ENCODE measurements at regions not wholly inside any gene's neighbourhood (a gene's known extent, or its start where the extent isn't known, plus 50 kb on each side); places are given as distances from the start of the nearest gene placed in this dataset.

DNA sequence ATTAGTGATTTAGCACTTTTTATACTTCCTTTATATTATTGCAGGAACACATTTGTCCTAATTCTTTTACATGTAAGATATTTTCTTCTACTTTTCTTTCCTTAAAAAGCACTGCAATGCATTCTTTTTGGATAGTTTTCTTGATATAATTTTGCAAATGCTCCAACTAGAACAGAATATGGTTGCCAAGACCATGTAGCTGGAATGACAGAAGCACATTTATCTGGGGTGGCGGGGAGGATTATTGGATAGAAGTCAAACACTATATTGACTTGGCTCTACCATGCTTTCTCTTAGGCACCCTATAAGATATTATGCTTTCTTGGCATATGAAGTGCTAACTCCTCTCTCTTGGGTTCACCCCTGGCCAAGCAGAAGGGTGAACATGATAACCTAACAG, 983.5 kb downstream of the FAT4 start:
- Mint-ChIP-seq H3K9me3 (ENCODE audit: unreplicated experiment) (peaks cover 9% of the 10 kb centered on the region), H3K4me3 (ENCODE audit: unreplicated experiment) (no peak overlapping the region), H3K27ac (ENCODE audit: unreplicated experiment) (no peak overlapping the region), H3K4me1 (ENCODE audit: low read depth, unreplicated experiment) (no peaks in the 10 kb centered on the region), H3K27me3 (ENCODE audit: low read depth, unreplicated experiment) (no peaks in the 10 kb centered on the region), H3K36me3 (ENCODE audit: low read depth, unreplicated experiment) (no peaks in the 10 kb centered on the region)
- no peak overlapping the region for H3K9ac ChIP-seq (ENCODE audit: low read length)
- H2AFZ ChIP-seq (ENCODE audit: low read depth, low read length), result no peak overlapping the region
- no peak overlapping the region for H3K4me3 ChIP-seq (ENCODE audit: insufficient read depth, low read depth, low read length)
- H3K27me3 ChIP-seq (ENCODE audit: insufficient read depth, low read length), result no peaks in the 10 kb centered on the region
- H3K4me1 ChIP-seq (ENCODE audit: insufficient read depth, low read length), result no peaks in the 10 kb centered on the region
- TF ChIP-seq, protein P1, sequence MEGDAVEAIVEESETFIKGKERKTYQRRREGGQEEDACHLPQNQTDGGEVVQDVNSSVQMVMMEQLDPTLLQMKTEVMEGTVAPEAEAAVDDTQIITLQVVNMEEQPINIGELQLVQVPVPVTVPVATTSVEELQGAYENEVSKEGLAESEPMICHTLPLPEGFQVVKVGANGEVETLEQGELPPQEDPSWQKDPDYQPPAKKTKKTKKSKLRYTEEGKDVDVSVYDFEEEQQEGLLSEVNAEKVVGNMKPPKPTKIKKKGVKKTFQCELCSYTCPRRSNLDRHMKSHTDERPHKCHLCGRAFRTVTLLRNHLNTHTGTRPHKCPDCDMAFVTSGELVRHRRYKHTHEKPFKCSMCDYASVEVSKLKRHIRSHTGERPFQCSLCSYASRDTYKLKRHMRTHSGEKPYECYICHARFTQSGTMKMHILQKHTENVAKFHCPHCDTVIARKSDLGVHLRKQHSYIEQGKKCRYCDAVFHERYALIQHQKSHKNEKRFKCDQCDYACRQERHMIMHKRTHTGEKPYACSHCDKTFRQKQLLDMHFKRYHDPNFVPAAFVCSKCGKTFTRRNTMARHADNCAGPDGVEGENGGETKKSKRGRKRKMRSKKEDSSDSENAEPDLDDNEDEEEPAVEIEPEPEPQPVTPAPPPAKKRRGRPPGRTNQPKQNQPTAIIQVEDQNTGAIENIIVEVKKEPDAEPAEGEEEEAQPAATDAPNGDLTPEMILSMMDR (IDR thresholded peaks at IDR 0.05; ENCODE audit: insufficient read depth, low read depth, low read length), result no peak
- no peak for TF ChIP-seq EZH2 (IDR thresholded peaks at IDR 0.05; ENCODE audit: insufficient read depth, low read length)
- FAIRE-seq (no peak), DNase-seq (ENCODE audit: low read depth) (no peak)
- no peaks in the 10 kb centered on the region for H3K79me2 ChIP-seq (ENCODE audit: insufficient read depth, low read length)
- H3K36me3 ChIP-seq (ENCODE audit: insufficient read depth, low read length), result no peaks in the 10 kb centered on the region
- no peaks in the 10 kb centered on the region for H3K9me3 ChIP-seq (ENCODE audit: insufficient read depth, low read depth, low read length)
- H3K4me2 ChIP-seq (ENCODE audit: low read length), result no peak overlapping the region
- H4K20me1 ChIP-seq (ENCODE audit: insufficient read depth, low read length), result no peaks in the 10 kb centered on the region
- H3K27ac ChIP-seq (ENCODE audit: low read depth, low read length), result no peak overlapping the region

DNA sequence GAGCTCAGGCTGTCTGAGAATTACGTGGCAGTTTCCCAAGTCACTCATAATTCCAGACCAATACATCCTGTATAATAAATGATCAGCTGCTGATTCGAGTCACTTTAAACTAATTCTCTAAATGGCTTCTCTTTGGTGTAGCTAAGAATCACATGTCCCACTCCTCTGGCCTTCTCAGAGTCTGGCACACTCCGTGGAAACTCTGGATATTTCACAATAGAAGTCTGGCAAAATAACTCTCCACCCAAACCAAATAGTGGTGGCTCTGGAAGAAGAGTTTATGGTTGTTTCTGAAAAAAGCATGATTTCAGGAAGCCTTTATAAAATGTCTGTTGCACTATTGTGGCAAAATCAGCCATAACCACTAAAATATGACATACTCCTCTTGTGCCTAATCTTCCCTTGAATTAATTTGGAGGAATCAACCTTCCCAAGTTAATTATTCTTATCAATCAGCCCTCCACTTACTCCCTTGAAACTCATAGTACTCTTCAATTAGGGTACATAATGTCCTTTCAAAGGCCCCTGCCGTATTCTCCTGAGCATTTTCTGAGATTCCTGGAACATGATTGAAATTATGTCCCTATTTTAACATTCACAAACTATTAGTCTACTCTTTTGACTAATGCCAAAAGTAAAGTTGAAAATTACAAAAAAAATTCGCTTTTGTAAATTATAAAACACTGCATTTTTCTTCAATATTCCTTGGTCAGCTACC, 991.6 kb downstream of the FAT4 start:
- Histone ChIP-seq H3K4me2 (ENCODE audit: low read length) (no peak overlapping the region), H3K4me3 (ENCODE audit: insufficient read depth, low read depth, low read length) (no peak overlapping the region), H3K27me3 (ENCODE audit: insufficient read depth, low read length) (no peaks in the 10 kb centered on the region), H3K9ac (ENCODE audit: low read length) (no peak overlapping the region), H3K79me2 (ENCODE audit: insufficient read depth, low read length) (no peaks in the 10 kb centered on the region), H3K9me3 (ENCODE audit: insufficient read depth, low read depth, low read length) (no peaks in the 10 kb centered on the region), H2AFZ (ENCODE audit: low read depth, low read length) (no peak overlapping the region), H3K36me3 (ENCODE audit: insufficient read depth, low read length) (no peaks in the 10 kb centered on the region), H3K27ac (ENCODE audit: low read depth, low read length) (no peak overlapping the region), H4K20me1 (ENCODE audit: insufficient read depth, low read length) (no peaks in the 10 kb centered on the region), H3K4me1 (ENCODE audit: insufficient read depth, low read length) (no peaks in the 10 kb centered on the region)
- Mint-ChIP-seq H3K9me3 (ENCODE audit: unreplicated experiment) (no peaks in the 10 kb centered on the region), H3K4me3 (ENCODE audit: unreplicated experiment) (no peak overlapping the region), H3K4me1 (ENCODE audit: low read depth, unreplicated experiment) (no peaks in the 10 kb centered on the region), H3K27ac (ENCODE audit: unreplicated experiment) (no peak overlapping the region), H3K36me3 (ENCODE audit: low read depth, unreplicated experiment) (no peaks in the 10 kb centered on the region), H3K27me3 (ENCODE audit: low read depth, unreplicated experiment) (no peaks in the 10 kb centered on the region)
- FAIRE-seq (no peak), DNase-seq (ENCODE audit: low read depth) (no peak)
- TF ChIP-seq, protein P1 (IDR thresholded peaks at IDR 0.05; ENCODE audit: insufficient read depth, low read depth, low read length), result no peak
- no peak for TF ChIP-seq EZH2 (IDR thresholded peaks at IDR 0.05; ENCODE audit: insufficient read depth, low read length)

DNA sequence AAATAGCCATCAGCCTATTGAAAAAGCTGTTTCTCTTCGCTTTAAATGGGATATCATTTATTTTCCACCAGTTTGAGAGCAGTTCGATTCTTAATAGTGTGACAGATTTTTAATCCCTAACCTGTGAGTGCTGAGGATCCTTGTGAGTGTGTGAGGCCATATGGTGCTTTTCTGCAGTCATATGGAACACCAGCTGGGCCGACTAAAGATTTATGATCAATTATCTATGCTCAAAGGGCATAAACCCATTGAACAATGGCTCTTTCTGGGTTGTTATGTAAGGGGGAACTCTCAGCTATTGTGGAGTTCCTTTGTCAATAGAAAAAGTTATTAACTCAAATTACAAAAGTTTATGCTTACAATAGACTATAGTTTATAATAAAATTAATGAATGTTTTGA, 1003.6 kb downstream of the FAT4 start:
- Mint-ChIP-seq H3K4me1 (ENCODE audit: low read depth, unreplicated experiment) (no peaks in the 10 kb centered on the region), H3K36me3 (ENCODE audit: low read depth, unreplicated experiment) (no peaks in the 10 kb centered on the region), H3K9me3 (ENCODE audit: unreplicated experiment) (no peaks in the 10 kb centered on the region), H3K4me3 (ENCODE audit: unreplicated experiment) (no peak overlapping the region), H3K27me3 (ENCODE audit: low read depth, unreplicated experiment) (no peaks in the 10 kb centered on the region), H3K27ac (ENCODE audit: unreplicated experiment) (no peak overlapping the region)
- Histone ChIP-seq H3K9me3 (ENCODE audit: insufficient read depth, low read depth, low read length) (no peaks in the 10 kb centered on the region), H3K27me3 (ENCODE audit: insufficient read depth, low read length) (no peaks in the 10 kb centered on the region), H3K36me3 (ENCODE audit: insufficient read depth, low read length) (no peaks in the 10 kb centered on the region), H2AFZ (ENCODE audit: low read depth, low read length) (no peak overlapping the region), H3K4me1 (ENCODE audit: insufficient read depth, low read length) (no peaks in the 10 kb centered on the region), H3K27ac (ENCODE audit: low read depth, low read length) (no peak overlapping the region), H4K20me1 (ENCODE audit: insufficient read depth, low read length) (no peaks in the 10 kb centered on the region), H3K4me3 (ENCODE audit: insufficient read depth, low read depth, low read length) (no peak overlapping the region), H3K79me2 (ENCODE audit: insufficient read depth, low read length) (no peaks in the 10 kb centered on the region), H3K9ac (ENCODE audit: low read length) (no peak overlapping the region), H3K4me2 (ENCODE audit: low read length) (no peak overlapping the region)
- FAIRE-seq (no peak), DNase-seq (ENCODE audit: low read depth) (no peak)
- TF ChIP-seq, protein P1 (IDR thresholded peaks at IDR 0.05; ENCODE audit: insufficient read depth, low read depth, low read length), result no peak
- TF ChIP-seq EZH2 (IDR thresholded peaks at IDR 0.05; ENCODE audit: insufficient read depth, low read length), result no peak
